ENCODE measurements at regions not wholly inside any gene's neighbourhood (a gene's known extent, or its start where the extent isn't known, plus 50 kb on each side); places are given as distances from the start of the nearest gene placed in this dataset.

- TF ChIP-seq RAD21 (IDR thresholded peaks at IDR 0.05; ENCODE audit: low read depth) = no peak
- no peak for TF ChIP-seq MAX (IDR thresholded peaks at IDR 0.05)
- TF ChIP-seq YY1 (IDR thresholded peaks at IDR 0.05; ENCODE audit: low read depth) = no peak
- no peak for TF ChIP-seq CEBPB (IDR thresholded peaks at IDR 0.05)
- TF ChIP-seq EP300 (IDR thresholded peaks at IDR 0.05; ENCODE audit: borderline replicate concordance) = no peak
- no peak for TF ChIP-seq ZBTB7A (IDR thresholded peaks at IDR 0.05; ENCODE audit: low read depth)
- no peak for TF ChIP-seq TCF12 (IDR thresholded peaks at IDR 0.05; ENCODE audit: low read depth)
- no peak for TF ChIP-seq EGR1 (IDR thresholded peaks at IDR 0.05)
- no peak for TF ChIP-seq TEAD4 (IDR thresholded peaks at IDR 0.05)
- TF ChIP-seq TAF1 (IDR thresholded peaks at IDR 0.05; ENCODE audit: low read depth) = no peak
- TF ChIP-seq USF1 (IDR thresholded peaks at IDR 0.05) = no peak
- no peak for TF ChIP-seq FOXM1 (IDR thresholded peaks at IDR 0.05; ENCODE audit: borderline replicate concordance, low read depth)
- TF ChIP-seq REST (IDR thresholded peaks at IDR 0.05; ENCODE audit: low read depth) = no peak
- no peak for TF ChIP-seq NFIC (IDR thresholded peaks at IDR 0.05)
Observed at GRCh38 chr17:77753246-77753645, 205.3 kb upstream of the TNRC6C start.

Measured in Ishikawa (cell line).